ENCODE measurements at regions not wholly inside any gene's neighbourhood (a gene's known extent, or its start where the extent isn't known, plus 50 kb on each side); places are given as distances from the start of the nearest gene placed in this dataset.

- TF ChIP-seq CTCF (IDR thresholded peaks at IDR 0.05; ENCODE audit: low read length) (no peak), EZH2 (optimal IDR thresholded peaks at IDR 0.05; ENCODE audit: low read depth, low read length) (no peak)
- Histone ChIP-seq H3K4me1 (ENCODE audit: low read length) (no peaks in the 10 kb centered on the region), H3K27ac (ENCODE audit: low read length) (no peak overlapping the region), H3K9me3 (replicated peaks; ENCODE audit: insufficient read depth, low read length) (no peaks in the 10 kb centered on the region), H3K79me2 (ENCODE audit: low read length) (no peaks in the 10 kb centered on the region), H2AFZ (ENCODE audit: low read length) (no peak overlapping the region), H3K27me3 (replicated peaks; ENCODE audit: insufficient read depth, low read length) (no peaks in the 10 kb centered on the region), H3K9ac (ENCODE audit: low read length) (no peak overlapping the region), H3F3A (ENCODE audit: insufficient read depth, low read length) (no peaks in the 10 kb centered on the region), H3K36me3 (replicated peaks; ENCODE audit: insufficient read depth, low read length) (no peaks in the 10 kb centered on the region), H3K9me2 (replicated peaks; ENCODE audit: insufficient read depth, low read length) (no peaks in the 10 kb centered on the region), H3K4me2 (ENCODE audit: low read depth, low read length) (no peak overlapping the region), H4K20me1 (ENCODE audit: insufficient read depth, low read length) (no peaks in the 10 kb centered on the region), H3K4me3 (ENCODE audit: low read length) (no peak overlapping the region)
- no peak for DNase-seq
Measured at GRCh38 chr1:105368446-105368845, 1618.7 kb downstream of the AMY1C start.

- no peak overlapping the region for H2AFZ ChIP-seq (ENCODE audit: low read length)
- H3K27ac ChIP-seq (ENCODE audit: low read length), result no peak overlapping the region
- no peaks in the 10 kb centered on the region for H3F3A ChIP-seq (ENCODE audit: insufficient read depth, low read length)
- no peaks in the 10 kb centered on the region for H3K36me3 ChIP-seq (replicated peaks; ENCODE audit: insufficient read depth, low read length)
- H3K4me3 ChIP-seq (ENCODE audit: low read length), result no peak overlapping the region
- no peak for DNase-seq
- TF ChIP-seq CTCF (IDR thresholded peaks at IDR 0.05; ENCODE audit: low read length) (no peak), EZH2phosphoT487 (IDR thresholded peaks at IDR 0.05; ENCODE audit: low read length) (no peak), EZH2 (optimal IDR thresholded peaks at IDR 0.05; ENCODE audit: low read depth, low read length) (no peak)
- H3K9me2 ChIP-seq (replicated peaks; ENCODE audit: insufficient read depth, low read length), result no peaks in the 10 kb centered on the region
- no peaks in the 10 kb centered on the region for H3K9me3 ChIP-seq (replicated peaks; ENCODE audit: insufficient read depth, low read length)
- no peaks in the 10 kb centered on the region for H3K79me2 ChIP-seq (ENCODE audit: low read length)
- H3K4me2 ChIP-seq (ENCODE audit: low read depth, low read length), result no peak overlapping the region
- no peaks in the 10 kb centered on the region for H3K27me3 ChIP-seq (replicated peaks; ENCODE audit: insufficient read depth, low read length)
- no peaks in the 10 kb centered on the region for H4K20me1 ChIP-seq (ENCODE audit: insufficient read depth, low read length)
- H3K9ac ChIP-seq (ENCODE audit: low read length), result no peak overlapping the region
- no peaks in the 10 kb centered on the region for H3K4me1 ChIP-seq (ENCODE audit: low read length)
Measured at GRCh38 chr1:105373681-105374080, 1624.0 kb downstream of the AMY1C start.

- Histone ChIP-seq H4K20me1 (ENCODE audit: insufficient read depth, low read length) (no peaks in the 10 kb centered on the region), H3F3A (ENCODE audit: insufficient read depth, low read length) (no peaks in the 10 kb centered on the region), H3K4me2 (ENCODE audit: low read depth, low read length) (no peak overlapping the region), H3K4me3 (ENCODE audit: low read length) (no peak overlapping the region), H3K4me1 (ENCODE audit: low read length) (no peaks in the 10 kb centered on the region), H2AFZ (ENCODE audit: low read length) (no peak overlapping the region), H3K27ac (ENCODE audit: low read length) (no peak overlapping the region), H3K9me3 (replicated peaks; ENCODE audit: insufficient read depth, low read length) (no peaks in the 10 kb centered on the region), H3K9ac (ENCODE audit: low read length) (no peak overlapping the region), H3K79me2 (ENCODE audit: low read length) (no peaks in the 10 kb centered on the region), H3K9me2 (replicated peaks; ENCODE audit: insufficient read depth, low read length) (no peaks in the 10 kb centered on the region), H3K36me3 (replicated peaks; ENCODE audit: insufficient read depth, low read length) (no peaks in the 10 kb centered on the region), H3K27me3 (replicated peaks; ENCODE audit: insufficient read depth, low read length) (no peaks in the 10 kb centered on the region)
- TF ChIP-seq EZH2phosphoT487 (IDR thresholded peaks at IDR 0.05; ENCODE audit: low read length) (no peak), EZH2 (optimal IDR thresholded peaks at IDR 0.05; ENCODE audit: low read depth, low read length) (no peak), CTCF (IDR thresholded peaks at IDR 0.05; ENCODE audit: low read length) (no peak)
- no peak for DNase-seq
Measured at GRCh38 chr1:105386489-105386888, 1636.8 kb downstream of the AMY1C start.

Data from MM.1S (cell line).